Neuronal stem cell (in vitro differentiated cells): ENCODE measurements at regions not wholly inside any gene's neighbourhood (a gene's known extent, or its start where the extent isn't known, plus 50 kb on each side); places are given as distances from the start of the nearest gene placed in this dataset.
"Not testable (repeated sequence)": the region's sequence is repeated elsewhere in the genome, so short reads cannot be mapped to it uniquely, and the experiment has no call there.

Experiments
- DNase-seq: peaks from one replicate; pipeline ENCODE4 v3.0.0-alpha.2; 2013; ENCODE audit warnings: low spot score
- H2AFZ ChIP-seq: one replicate; pipeline ENCODE4 v1.6.1; 2013; ENCODE audit warnings: mild to moderate bottlenecking, low read length, inconsistent platforms
- H2AK5ac ChIP-seq: 2 replicates; pipeline ENCODE4 v1.6.1; 2013; ENCODE audit warnings: low read depth, mild to moderate bottlenecking, inconsistent platforms, low read length, moderate library complexity, mixed read lengths
- H2BK120ac ChIP-seq: 2 replicates; pipeline ENCODE4 v1.6.1; 2013; ENCODE audit warnings: low read depth, mild to moderate bottlenecking, inconsistent platforms, low read length, moderate library complexity, mixed read lengths
- H2BK12ac ChIP-seq: one replicate; pipeline ENCODE4 v1.6.1; 2013; ENCODE audit warnings: low read length, inconsistent platforms
- H2BK15ac ChIP-seq: 2 replicates; pipeline ENCODE4 v1.6.1; 2013; ENCODE audit warnings: mild to moderate bottlenecking, low read length, inconsistent platforms, mixed read lengths
- H2BK5ac ChIP-seq: one replicate; pipeline ENCODE4 v1.6.1; 2013; ENCODE audit warnings: inconsistent platforms, mild to moderate bottlenecking, low read length, moderate library complexity
- H3K14ac ChIP-seq: one replicate; pipeline ENCODE4 v1.6.1; 2013; ENCODE audit warnings: low read length, inconsistent platforms
- H3K18ac ChIP-seq: 2 replicates; pipeline ENCODE4 v1.6.1; 2013; ENCODE audit warnings: low read length, inconsistent platforms
- H3K23ac ChIP-seq: 2 replicates; pipeline ENCODE4 v1.6.1; 2013; ENCODE audit warnings: low read depth, mild to moderate bottlenecking, mixed read lengths, low read length, inconsistent platforms; ENCODE audit not compliant: poor library complexity
- H3K27ac ChIP-seq: replicated peaks from 3 replicates; pipeline ENCODE4 v1.5.1; 2013; ENCODE audit warnings: low read length, inconsistent platforms
- H3K27me3 ChIP-seq, 3 experiments: 2 replicates each; pipeline ENCODE4 v1.6.1; 2013; ENCODE audit warnings: low read length in 3 of 3, mild to moderate bottlenecking in 2 of 3, inconsistent platforms in 1 of 3, low read depth in 1 of 3, mixed read lengths in 1 of 3, moderate library complexity in 1 of 3; ENCODE audit not compliant: control insufficient read depth in 3 of 3, insufficient read depth in 3 of 3
- H3K36me3 ChIP-seq, 2 donors: replicated peaks in 1 of 2; 2 replicates each; pipeline ENCODE4 v1.6.1; 2013; ENCODE audit warnings: low read length in 2 of 2; ENCODE audit not compliant: control insufficient read depth in 2 of 2, insufficient read depth in 2 of 2
- H3K4ac ChIP-seq: 2 replicates; pipeline ENCODE4 v1.6.1; 2013; ENCODE audit warnings: inconsistent platforms, mild to moderate bottlenecking, low read length, moderate library complexity
- H3K4me1 ChIP-seq, 2 donors: 1 replicate in 1 of 2; 2 replicates in 1 of 2; pipeline ENCODE4 v1.6.1; 2013; ENCODE audit warnings: low read length in 2 of 2, low read depth in 1 of 2; ENCODE audit not compliant: control insufficient read depth in 2 of 2, insufficient read depth in 1 of 2
- H3K4me2 ChIP-seq: one replicate; pipeline ENCODE4 v1.6.1; 2013; ENCODE audit warnings: mild to moderate bottlenecking, low read length, inconsistent platforms; ENCODE audit not compliant: insufficient read depth, poor library complexity, severe bottlenecking
- H3K4me3 ChIP-seq, 2 donors: 2 replicates each; pipeline ENCODE4 v1.5.1; 2013; ENCODE audit warnings: low read length in 2 of 2, mild to moderate bottlenecking in 2 of 2, inconsistent platforms in 1 of 2, moderate library complexity in 1 of 2
- H3K79me1 ChIP-seq: one replicate; pipeline ENCODE4 v1.6.1; 2013; ENCODE audit warnings: low read depth, mild to moderate bottlenecking, inconsistent platforms, low read length, moderate library complexity
- H3K9ac ChIP-seq: one replicate; pipeline ENCODE4 v1.6.1; 2013; ENCODE audit warnings: mild to moderate bottlenecking, low read depth, low read length, inconsistent platforms; ENCODE audit not compliant: poor library complexity
- H3K9me3 ChIP-seq, 2 donors: replicated peaks in 1 of 2; 2 replicates each; pipeline versions ENCODE3 to v1.6.1; 2013; ENCODE audit warnings: low read length in 2 of 2, mild to moderate bottlenecking in 2 of 2, inconsistent platforms in 1 of 2, low read depth in 1 of 2, mixed read lengths in 1 of 2, moderate library complexity in 1 of 2; ENCODE audit not compliant: control insufficient read depth in 2 of 2, insufficient read depth in 1 of 2
- H4K8ac ChIP-seq: one replicate; pipeline ENCODE4 v1.6.1; 2013; ENCODE audit warnings: low read depth, mild to moderate bottlenecking, inconsistent platforms, low read length, moderate library complexity
- H4K91ac ChIP-seq: one replicate; pipeline ENCODE4 v1.6.1; 2013; ENCODE audit warnings: low read length, low read depth, mild to moderate bottlenecking, inconsistent platforms; ENCODE audit not compliant: poor library complexity
- WGBS, 2 donors: extraction: QIAGEN DNeasy Blood & Tissue Kit; methylation state at CpG; one replicate each; pipeline ENCODE4 v1.1.7; 2013; ENCODE audit warnings: missing lambda C conversion rate in 2 of 2, mixed read lengths in 1 of 2; ENCODE audit not compliant: insufficient read length in 2 of 2, insufficient replicate concordance in 1 of 2; ENCODE audit errors: extremely low coverage in 2 of 2; 5-methylcytosine and 5-hydroxymethylcytosine counted together

DNA sequence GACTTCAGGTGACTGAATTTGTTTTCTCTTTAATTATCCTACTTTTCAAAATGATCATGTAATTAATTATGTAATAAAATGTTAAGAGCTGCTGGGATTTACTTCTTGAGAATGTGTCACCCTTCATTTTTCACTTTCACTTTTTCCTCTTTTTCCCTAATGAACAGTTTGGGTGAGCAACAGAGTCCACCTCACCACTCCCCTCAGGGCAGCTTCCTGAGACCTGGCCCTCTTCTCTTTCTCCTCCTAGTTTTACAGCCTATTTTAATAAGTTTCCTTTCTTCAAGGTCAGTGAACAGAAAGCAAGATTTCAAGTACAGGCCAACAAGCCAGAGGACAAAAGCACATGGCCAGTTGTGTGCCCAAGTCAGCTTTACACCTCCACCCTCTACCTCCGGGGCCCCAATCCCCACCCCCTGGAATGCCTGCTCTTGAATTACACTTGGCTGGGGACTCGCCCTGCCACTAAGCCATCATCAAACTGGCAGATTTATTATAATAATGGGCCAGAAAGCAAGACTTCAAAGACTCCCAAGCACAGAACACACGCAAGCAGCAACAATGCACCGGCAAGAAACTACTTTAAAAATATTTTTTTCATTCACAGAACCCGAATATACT is 143.1 kb upstream of the VOPP1 start:
- not testable (repeated sequence) for H4K91ac ChIP-seq, H2BK5ac ChIP-seq, H2BK120ac ChIP-seq, H3K18ac ChIP-seq, H2AK5ac ChIP-seq, H3K36me3 ChIP-seq, H3K4ac ChIP-seq, H4K8ac ChIP-seq, H3K4me2 ChIP-seq, H3K9ac ChIP-seq, H3K27ac ChIP-seq, H3K14ac ChIP-seq, H2BK12ac ChIP-seq, DNase-seq, H3K4me1 ChIP-seq, H3K9me3 ChIP-seq, H2BK15ac ChIP-seq, H3K4me3 ChIP-seq, H3K27me3 ChIP-seq, H2AFZ ChIP-seq, H3K23ac ChIP-seq, H3K79me1 ChIP-seq
- WGBS, 2 donors: no CpG with 5 or more reads among the region's 5 CpGs

DNA sequence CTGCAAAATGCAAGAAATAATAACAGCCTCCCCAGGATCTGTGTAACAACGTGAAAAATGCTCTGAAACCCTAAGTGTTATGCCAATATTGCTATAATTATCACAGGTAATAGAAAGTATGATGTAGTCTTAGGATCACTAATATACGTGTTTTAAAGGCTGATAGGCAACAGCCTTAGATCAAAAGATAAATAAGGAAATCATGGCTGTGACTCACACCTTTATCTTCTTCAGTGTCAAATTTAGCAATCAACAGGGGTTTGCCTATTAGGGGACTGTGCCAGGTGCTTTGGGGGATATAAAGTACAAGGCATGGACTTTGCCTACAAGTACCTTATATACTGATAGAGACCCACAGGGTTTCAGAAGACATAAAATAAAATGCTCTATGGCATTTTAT is 142.1 kb upstream of the VOPP1 start:
- H3K36me3 ChIP-seq, H3K14ac ChIP-seq, H2BK12ac ChIP-seq, H2AFZ ChIP-seq, H3K4ac ChIP-seq, H3K27ac ChIP-seq, H2BK5ac ChIP-seq, H2BK120ac ChIP-seq, H3K23ac ChIP-seq, H3K9ac ChIP-seq, H4K8ac ChIP-seq, H3K9me3 ChIP-seq, H3K4me3 ChIP-seq, H4K91ac ChIP-seq, H2BK15ac ChIP-seq, DNase-seq, H2AK5ac ChIP-seq, H3K4me1 ChIP-seq, H3K79me1 ChIP-seq, H3K4me2 ChIP-seq, H3K27me3 ChIP-seq, H3K18ac ChIP-seq: not testable (repeated sequence)
- no CpG with 5 or more reads among the region's 2 CpGs for WGBS, 2 donors

DNA sequence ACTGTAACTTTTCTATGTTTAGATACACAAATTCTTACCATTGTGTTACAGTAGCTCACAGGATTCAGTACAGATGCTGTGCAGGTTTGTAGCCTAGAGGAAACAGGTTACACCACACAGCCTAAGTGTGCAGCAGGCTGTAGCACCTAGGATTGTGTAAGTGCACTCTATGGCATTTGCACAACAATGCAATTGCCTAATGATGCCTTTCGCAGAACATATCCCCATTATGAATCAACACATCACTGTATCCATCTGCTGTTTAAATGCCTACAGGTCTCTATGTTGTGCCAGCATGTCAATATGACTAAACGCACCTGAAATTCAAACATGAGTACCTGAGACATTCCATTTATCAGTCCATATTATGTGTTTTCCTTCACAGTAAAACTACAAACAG is 138.0 kb upstream of the VOPP1 start:
- not testable (repeated sequence) for H3K79me1 ChIP-seq, H2BK15ac ChIP-seq, H2AFZ ChIP-seq, H2BK120ac ChIP-seq, H2AK5ac ChIP-seq, H3K4ac ChIP-seq, H3K4me3 ChIP-seq, H3K27ac ChIP-seq, H2BK5ac ChIP-seq, H3K23ac ChIP-seq, H4K91ac ChIP-seq, H3K14ac ChIP-seq, H3K9me3 ChIP-seq, H3K36me3 ChIP-seq, H3K4me1 ChIP-seq, H2BK12ac ChIP-seq, H3K9ac ChIP-seq, H4K8ac ChIP-seq, H3K18ac ChIP-seq, H3K27me3 ChIP-seq, H3K4me2 ChIP-seq, DNase-seq
- WGBS, 2 donors: no CpG with 5 or more reads among the region's 2 CpGs

DNA sequence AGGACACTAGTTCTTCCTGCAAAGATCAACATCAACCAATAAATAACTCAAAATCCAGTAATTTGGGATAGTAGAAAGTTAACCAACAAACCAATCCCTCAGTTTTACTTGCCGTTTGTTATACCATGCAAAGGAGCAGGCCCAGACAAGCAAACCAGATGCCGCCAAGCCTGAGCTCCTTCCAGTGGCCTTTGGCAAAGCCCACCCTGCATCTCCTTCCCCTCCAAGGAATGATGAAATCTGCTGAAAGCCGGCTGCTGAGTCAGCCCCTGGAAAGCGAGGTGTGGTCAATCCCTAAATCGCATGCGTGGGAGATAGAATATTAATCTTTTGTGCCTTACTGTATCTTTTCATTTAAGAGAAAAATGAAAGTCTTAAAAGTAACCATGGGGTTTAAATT is 135.7 kb upstream of the VOPP1 start:
- not testable (repeated sequence) for H4K91ac ChIP-seq, H2BK5ac ChIP-seq, H3K27me3 ChIP-seq, H2BK120ac ChIP-seq, H3K4me2 ChIP-seq, H3K4ac ChIP-seq, H2AFZ ChIP-seq, H3K4me1 ChIP-seq, H3K79me1 ChIP-seq, H3K27ac ChIP-seq, H2BK12ac ChIP-seq, H3K9ac ChIP-seq, H3K4me3 ChIP-seq, H3K9me3 ChIP-seq, H3K14ac ChIP-seq, H2BK15ac ChIP-seq, DNase-seq, H4K8ac ChIP-seq, H2AK5ac ChIP-seq, H3K18ac ChIP-seq, H3K23ac ChIP-seq, H3K36me3 ChIP-seq
- WGBS, 2 donors: no CpG with 5 or more reads among the region's 6 CpGs
